Colon (tissue), 2 donors: ENCODE measurements at regions not wholly inside any gene's neighbourhood (a gene's known extent, or its start where the extent isn't known, plus 50 kb on each side); places are given as distances from the start of the nearest gene placed in this dataset.
A peak's percentile ranks its signal among the peaks of the same experiment; 100 is the strongest.
"Not testable (repeated sequence)": the region's sequence is repeated elsewhere in the genome, so short reads cannot be mapped to it uniquely, and the experiment has no call there.

ENCODE experiments used
- FAIRE-seq: peaks from 2 replicates; lab custom pipeline; 2012; peaks lifted over from hg19 to GRCh38; lab: Jason Lieb, UNC
- donor health status: control.
- donor health status: control.

DNA sequence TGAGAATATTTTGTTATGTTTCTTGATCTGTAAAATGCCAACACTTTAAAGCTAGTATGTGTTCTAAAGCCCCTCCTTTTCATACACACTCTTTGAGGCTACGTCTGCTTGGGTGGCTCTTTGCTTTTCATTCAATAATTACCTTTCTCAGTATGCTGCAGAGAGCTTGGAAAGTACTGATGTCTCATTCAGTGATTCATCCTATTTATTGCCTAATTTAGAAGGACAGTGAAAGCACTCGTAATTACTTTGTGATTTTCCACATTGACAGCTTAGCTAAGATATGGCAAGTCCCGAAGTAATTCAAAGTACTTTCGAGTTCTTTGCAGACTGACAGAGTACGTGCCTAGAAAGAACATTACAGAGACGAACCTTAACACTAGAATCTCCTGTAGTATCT, 57.2 kb downstream of the BMP15 start:
- no peak for FAIRE-seq

DNA sequence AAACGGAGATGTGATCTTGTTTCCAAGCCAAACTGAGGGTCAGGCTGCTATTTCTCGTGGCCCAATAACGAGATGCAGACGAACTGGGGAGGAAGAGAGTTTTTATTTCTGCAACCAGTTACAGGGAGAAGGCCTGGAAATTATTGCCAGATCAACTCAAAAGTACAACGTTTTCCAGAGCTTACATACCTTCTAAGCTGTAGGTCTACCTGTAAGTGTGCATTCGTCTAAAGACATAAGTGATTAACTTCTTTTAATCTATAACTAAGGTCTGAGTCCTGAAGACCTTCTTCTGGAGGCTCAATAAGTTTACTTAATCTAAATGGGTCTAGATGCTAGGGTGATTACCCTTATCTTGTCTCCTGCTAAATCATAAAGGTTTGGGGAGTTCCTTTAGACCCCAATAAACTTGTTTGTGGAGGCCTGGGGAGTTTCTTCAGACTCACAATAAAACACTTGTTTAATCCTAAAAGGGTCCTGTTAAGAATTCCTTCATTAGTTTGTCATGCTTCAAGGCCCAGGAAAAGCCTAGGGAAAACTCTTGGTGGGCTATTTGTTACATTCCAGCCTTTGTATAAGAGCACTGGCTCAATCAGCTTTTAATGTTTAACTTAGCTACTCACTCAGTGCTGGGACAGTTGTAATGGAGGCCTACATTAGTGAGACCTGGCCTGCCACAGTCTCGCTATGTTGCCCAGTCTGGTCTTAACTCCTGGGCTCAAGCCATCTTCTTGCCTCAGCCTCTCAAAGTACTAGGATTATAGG, 58.5 kb downstream of the BMP15 start:
- FAIRE-seq: peak; percentile 57

DNA sequence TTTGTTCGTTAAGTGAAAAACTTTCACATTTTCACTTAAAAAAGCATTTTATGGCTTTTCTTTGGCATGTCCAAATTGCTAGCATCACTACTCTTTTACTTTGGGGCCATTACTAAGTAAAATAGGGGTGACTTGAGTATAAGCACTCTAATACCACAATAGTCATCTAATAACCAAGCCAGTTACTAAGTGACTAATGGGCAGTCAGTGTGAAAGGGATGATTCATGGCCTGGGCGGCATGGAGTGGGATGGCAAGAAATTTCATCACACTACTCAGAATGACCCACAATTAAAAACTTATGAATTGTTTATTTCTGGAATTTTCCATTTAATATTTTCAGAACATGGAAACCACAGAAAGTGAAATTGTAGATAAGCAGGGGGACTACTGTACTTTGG, 60.9 kb downstream of the BMP15 start:
- no peak for FAIRE-seq

DNA sequence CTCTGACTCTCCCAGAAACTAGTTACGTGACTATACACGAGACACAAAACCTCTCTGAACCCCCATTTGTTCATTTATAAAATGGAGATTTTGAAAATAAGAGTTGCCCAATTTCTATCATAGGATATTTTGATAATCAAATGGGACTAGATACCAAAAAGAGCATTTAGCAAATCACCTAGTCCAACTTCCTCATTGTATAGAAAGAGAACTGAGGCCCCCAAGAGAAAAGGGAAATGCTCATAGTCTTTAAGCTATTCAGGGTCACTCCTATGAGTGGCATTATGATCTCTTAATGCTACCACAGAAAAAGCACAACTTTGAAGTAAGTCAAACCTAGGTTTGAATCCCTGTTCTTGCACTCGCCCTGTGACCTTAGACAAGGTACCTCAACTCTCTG, 62.7 kb downstream of the BMP15 start:
- no peak for FAIRE-seq

DNA sequence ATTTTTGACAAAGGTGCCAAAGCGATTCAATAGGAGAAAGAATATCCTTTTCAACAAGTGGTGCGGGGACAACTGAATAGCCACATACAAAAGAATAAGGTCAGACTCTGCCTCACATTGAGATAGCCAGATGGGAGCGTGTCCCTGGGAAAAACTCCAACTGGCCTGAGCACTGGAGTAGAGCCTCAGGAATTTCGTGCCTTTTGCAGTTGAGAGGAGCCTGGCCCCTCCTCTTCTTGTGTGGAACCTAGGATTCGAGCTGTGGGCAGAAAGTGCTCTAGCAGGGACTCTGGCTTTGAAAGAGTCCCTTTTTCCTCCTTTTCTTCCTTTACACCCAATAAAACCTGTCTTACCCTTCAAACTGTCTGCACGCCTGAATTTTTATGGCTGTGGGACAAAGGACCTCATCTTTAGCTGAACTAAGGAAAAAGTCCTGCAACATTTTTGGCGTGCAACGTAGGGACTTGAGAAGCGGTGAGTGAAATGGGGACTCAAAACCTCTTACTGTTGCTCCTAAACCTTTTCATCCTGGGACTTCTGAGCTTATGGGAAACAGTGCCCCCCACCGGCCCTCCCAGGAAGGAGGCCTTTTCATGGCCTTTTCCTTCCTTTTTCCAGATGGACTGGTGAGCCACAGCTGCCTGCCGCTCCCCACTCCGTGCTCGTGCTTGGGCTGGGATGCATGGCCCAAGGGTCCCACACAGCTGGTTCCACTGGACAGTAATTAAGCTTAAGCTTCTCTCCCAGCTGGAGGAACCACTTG, 68.6 kb downstream of the BMP15 start:
- no peak for FAIRE-seq

DNA sequence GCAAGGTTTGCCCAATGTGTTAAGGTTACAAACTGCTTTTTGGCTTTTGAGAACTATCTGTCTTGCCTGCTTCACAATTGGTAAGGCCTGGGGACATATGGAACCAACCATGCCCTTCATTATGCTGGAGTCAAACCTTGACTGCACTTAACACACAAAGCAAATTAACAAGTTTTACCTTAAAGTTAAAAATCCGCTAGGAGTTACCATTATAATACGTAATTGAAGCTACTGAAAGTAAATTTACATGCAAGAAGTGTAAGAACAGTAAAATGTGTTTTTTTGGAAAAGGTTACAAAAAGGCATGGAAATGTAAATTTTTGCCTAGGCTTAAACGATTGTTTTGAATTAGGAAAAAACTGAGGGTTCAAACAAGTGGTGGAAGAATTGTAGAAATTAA, 69.7 kb downstream of the BMP15 start:
- no peak for FAIRE-seq

DNA sequence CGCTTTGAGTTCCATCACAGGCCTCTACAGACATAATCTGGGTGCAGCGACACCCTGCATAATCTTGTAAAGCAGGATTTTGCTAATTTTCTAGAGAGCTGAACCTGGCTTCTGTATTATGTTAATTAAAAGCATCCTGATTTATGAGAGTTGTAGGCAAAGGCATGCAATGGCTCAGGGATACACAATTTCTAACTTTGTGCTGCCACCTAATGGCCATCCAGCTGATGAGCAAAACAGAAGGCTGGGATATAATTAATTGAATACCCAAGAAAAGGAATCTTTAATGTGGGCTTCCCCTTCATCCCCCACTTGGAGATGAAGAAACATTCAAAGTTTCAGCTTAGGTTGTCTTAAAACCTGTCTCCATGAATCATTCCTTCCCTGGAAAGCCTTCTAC, 78.1 kb downstream of the BMP15 start:
- no peak for FAIRE-seq

DNA sequence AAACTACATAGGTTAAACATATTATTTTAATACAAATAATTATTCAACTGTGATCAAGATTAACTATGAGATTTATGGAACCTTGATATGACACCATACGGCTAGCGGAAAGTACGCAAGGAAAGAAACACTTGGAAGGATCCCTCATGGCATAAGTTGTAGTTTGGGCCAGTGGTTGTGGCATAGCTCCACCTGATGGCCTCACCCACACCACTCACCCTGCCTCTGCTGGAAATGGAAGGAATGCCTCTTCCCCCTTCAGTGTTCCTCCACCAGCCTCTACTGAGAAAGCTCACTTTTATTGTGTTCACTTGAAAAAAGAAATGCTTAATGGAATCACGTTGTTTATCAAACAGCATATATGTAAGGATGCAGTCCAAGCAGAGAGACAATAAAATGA, 86.4 kb downstream of the BMP15 start:
- FAIRE-seq: no peak

DNA sequence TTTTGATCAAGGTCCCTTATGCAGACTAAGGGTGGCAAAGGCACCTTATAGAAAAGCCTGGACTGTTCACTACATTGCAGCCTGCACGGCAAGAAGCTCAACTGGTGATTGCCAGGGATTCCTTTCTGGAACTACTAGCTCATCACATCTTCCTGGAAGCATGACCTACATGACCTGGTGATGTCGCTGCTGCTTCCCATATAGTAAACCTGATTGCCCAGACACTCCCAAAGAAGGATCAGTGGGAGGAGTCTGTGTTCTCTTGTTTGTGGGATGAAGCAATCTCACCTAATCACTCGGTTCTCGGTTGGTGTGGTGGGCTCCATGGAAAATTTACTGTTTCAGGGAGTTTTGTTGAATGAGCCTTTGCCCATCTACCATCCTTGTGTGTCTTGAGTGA, 89.8 kb downstream of the BMP15 start:
- not testable (repeated sequence) for FAIRE-seq

DNA sequence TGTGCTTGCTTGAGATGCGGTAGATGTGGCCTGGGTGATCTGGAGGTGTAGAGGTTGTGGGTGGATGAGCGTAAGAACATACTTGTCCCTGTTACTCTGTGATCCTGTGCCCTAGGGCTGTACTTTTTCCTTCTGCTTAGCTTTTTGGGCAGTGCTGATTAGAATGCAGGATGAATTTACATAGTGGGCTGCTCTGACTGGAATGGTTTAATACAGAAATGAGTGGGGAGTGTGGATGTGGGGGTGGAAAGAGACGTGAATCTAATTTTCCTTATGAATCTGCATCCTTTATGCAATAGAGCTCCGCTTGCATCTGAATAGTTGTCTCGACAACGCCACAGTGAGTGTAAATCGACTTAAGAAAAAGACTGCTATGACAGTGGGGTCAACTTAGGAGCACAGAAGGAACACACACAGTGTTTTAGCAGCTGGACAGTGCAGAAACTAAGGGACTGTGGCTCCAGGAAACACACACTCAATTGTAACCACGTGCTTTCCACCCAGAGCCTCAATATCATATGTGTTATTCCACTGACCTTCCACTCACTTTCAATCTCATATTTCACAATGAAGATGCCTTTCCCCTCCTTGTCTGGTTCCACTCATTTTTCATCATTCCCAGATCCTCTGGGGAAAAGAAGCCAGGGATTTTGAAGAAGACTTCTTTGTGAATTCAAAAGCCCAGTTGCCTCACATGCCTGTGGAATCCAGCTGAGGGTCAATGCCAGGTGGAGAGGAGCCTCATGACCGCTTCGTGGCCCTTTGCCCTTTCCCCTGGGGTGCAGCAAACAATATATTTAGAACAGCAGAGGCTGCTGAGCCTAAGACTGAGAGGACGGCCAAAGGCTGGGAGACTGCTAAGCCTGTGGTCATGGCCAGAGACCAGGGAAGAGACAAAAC, 91.4 kb downstream of the BMP15 start:
- not testable (repeated sequence) for FAIRE-seq

DNA sequence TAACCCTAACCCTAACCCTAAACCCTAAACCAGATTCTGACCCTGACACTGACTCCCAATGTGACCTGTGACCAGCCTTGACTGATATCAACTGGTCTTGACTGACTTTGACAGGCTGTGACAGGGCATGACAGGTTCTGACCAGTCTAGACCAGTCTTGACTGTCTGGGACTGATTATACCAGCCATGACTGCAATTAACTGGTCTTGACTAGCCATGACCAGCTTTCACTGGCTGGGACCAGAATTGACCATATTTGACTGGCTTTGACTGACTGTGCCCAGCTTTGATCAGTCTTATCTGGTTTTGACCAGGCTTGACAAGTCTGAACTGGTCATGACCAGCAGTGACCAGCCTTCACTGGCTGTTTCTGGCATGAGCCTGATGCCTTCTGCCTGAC, 95.5 kb downstream of the BMP15 start:
- no peak for FAIRE-seq

DNA sequence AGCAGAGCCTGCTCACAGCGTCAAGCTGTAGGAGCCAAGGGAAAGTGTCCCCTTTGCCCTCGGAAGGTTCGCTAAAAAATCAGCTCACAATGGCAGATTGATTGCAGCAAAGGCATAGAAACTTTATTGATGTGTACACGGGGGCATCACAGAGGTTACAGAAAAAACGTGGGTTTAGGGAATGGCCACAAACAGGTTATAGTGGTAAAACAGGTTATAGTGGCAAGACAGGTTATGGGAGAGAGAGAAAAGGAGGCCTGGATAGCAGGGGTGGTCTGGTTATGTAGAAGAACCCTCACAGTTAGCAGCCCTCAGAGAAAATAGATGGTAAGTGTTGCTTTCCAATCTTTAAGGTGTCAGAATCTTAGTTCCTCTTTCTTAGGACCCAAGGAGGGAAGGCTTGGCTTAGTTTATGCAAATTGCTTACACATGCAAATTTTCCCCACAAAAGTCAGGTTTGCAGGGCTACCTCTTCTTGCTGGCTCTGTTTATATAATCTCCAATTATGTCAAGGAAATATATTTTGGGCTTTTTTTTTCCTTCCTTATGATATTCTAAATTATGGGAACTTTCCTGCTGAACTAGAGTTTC, 113.7 kb downstream of the BMP15 start:
- FAIRE-seq: no peak

DNA sequence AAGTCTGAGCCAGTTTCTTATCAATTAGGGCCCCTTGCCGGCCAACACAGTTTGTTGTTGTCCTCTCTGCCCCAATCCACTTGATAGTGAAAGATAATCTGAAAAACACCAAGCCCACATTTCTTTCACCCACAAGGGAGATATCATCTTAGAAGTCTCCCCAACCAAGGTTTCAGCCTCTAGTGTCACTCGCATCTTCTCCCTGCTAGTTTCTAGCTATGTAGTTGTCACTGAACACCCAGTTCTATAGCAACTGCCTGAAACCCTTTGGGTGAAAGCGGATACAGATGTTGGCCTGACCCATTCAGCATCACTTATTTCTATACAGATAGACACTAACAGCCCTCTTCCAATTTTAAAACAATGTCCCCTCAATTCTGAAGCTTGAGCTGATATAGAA, 116.3 kb downstream of the BMP15 start:
- FAIRE-seq: no peak

DNA sequence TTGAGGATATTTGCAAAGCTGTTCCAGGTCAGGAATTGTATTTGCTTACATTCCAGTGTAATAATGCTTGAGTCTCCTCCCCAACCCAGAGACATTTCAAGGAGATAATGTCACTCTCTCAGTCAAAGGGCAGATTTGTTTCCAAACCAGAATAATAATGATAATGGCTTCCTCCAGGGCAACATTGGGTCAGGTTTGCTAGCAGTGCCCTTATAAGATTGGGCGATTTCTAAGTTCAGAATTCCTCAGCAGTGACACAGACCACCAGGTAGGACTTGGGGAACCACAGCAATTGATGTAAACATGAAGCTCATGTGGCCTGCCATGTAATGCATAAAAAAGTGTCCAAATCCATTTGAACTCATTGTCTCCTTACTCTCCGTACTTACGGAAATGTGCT, 125.2 kb downstream of the BMP15 start:
- FAIRE-seq: no peak

DNA sequence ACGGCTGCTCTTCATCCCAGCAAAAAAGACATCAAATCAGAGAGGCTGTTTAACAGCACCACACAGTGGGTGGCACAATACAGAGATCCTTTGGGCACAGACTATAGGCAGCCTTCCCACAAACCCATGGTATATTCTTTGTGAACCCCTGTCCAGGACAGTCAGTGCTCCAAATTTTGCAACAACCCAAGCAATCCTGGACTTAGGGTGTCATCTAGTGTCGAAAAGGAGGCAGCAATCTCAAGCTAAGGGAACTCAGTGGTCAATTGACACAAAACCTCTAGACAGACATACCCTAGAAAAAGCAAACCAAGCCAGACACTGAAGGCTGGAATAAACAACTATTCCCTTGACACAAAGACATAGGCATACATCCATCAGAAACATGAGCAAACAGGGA, 137.4 kb downstream of the BMP15 start:
- FAIRE-seq: no peak

DNA sequence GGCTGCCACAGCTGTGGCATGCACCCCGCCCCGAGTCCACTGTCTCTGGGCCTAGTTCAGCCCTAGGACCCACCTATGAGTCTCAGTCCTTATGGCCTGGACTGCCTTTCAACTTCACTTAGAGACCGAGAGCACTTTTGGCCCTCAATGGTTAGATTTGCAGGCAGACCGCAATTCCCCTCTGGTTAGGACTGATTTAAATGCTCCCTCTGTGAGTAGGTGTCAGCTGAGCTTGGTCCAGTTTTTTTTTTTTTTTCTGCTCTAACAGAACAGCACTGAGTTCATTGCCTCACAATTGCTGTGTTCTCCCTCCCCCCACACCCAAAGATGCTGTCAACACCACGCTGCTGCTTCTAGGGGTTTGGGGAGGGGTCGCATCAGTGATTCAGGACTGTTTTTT, 143.2 kb downstream of the BMP15 start:
- no peak for FAIRE-seq

DNA sequence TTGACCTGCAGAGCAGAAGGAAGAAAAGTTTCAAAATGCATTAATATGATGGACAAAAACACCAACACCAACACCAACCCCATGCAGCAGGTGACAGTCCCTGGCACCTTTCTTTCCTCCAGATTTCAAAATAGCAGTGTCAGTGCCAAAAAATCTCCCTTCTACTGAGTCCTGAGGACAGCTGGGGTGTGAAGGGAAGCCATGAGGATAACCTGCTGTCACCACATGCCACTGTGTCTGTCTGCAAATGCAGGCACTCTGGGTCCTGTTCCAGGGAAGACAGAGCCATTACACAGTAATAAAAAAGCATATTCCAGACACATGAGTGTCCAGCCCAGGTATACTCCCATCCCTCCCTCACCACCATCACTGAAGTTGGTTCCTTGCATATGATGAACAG, 187.5 kb downstream of the BMP15 start:
- FAIRE-seq: no peak

DNA sequence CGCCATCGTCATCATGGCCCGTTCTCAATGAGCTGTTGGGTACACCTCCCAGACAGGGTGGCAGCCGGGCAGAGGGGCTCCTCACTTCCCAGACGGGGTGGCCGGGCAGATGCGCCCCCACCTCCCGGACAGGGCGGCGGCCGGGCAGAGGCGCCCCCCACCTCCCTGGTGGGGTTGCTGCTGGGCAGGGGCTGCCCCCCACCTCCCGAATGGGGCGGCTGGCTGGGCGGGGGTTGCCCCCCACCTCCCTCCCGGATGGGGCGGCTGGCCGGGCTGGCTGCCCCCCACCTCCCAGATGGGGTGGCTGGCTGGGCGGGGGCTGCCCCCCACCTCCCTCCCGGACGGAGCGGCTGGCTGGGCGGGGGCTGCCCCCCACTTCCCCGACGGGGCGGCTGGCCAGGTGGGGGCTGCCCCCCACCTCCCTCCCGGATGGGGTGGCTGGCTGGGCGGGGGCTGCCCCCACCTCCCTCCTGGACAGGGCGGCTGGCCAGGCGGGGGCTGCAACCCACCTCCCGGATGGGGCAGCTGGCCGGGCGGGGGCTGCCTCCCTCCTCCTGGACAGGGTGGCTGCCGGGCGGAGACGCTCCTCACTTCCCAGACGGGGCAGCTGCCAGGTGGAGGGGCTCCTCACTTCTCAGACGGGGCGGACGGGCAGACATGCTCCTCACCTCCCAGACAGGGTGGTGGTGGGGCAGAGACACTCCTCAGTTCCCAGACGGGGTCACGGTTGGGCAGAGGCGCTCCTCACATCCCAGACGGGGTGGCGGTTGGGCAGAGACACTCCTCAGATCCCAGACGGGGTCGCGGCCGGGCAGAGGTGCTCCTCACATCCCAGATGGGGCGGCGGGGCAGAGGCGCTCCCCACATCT, 208.8 kb downstream of the BMP15 start:
- not testable (repeated sequence) for FAIRE-seq

DNA sequence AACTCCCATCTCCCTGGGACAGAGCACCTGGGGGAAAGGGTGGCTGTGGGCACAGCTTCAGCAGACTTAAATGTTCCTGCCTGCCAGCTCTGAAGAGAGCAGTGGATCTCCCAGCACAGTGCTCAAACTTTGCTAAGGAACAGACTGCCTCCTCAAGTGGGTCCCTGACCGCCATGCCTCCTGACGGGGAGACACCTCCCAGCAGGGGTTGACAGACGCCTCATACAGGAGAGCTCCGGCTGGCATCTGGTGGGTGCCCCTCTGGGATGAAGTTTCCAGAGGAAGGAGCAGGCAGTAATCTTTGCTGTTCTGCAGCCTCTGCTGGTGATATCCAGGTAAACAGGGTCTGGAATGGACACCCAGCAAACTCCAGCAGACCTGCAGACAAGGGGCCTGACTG, 206.9 kb upstream of the NUDT10 start:
- not testable (repeated sequence) for FAIRE-seq

DNA sequence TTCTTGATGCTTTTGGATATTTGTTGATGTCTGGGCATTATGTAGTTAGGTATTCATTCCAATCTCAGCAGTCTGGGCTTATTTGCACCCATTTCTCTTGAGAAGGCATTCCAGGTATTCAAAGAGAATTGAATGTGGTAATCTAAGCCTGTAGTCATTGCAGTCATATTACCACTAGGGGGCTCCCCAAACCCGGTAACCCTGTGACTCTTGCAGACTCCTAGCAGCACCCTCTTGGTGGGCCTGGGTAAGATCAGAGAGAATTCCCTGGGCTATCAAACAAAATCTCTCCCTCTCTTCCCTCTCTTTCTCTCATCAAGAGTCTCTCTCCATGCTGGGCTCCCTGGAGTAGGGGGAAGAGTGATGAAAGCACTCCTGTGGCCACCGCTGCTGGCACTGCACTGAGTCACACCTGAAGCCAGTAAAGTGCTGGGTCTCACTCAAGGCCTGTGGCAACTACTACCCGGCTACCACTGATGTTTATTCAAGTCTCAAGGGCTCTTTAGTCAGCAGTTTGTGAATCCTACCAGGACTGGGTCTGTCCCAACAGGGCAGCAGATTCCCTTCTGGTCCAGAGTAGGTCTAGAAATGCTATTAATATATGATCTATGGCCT, 187.7 kb upstream of the NUDT10 start:
- no peak for FAIRE-seq

DNA sequence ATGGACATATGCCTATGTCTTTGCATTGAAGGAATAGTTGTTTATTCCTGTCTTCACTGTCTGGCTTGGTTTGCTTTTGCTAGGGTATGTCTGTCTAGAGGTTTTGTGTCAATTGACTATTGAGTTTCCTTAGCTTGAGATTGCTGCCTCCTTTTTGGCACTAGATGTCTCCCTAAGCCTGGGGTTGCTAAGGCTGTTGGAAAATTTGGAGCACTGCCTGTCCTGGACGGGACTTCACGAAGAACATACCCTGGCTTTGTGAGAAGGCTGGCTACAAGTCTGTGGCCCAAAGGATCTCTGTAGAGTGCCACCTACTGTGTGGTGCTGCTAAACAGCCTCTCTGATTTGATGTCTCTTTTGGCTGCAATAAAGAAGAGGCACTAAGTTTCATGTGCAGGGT, 183.8 kb upstream of the NUDT10 start:
- no peak for FAIRE-seq
